GM19438 (cell line): ENCODE measurements at regions not wholly inside any gene's neighbourhood (a gene's known extent, or its start where the extent isn't known, plus 50 kb on each side); places are given as distances from the start of the nearest gene placed in this dataset.
"Not testable (repeated sequence)": the region's sequence is repeated elsewhere in the genome, so short reads cannot be mapped to it uniquely, and the experiment has no call there.

Experiments
- ATAC-seq: cut with Tn5 transposase; IDR thresholded peaks from one replicate; pipeline ENCODE4 v1.9.1; 2021; ENCODE audit warnings: low read depth; ENCODE audit not compliant: unreplicated experiment

GRCh38 chr10:25797888-25798429 is 136.1 kb upstream of the MYO3A start:
- ATAC-seq, result no peak

GRCh38 chr10:25804505-25804904 is 129.5 kb upstream of the MYO3A start:
- ATAC-seq, result no peak

- ATAC-seq, result no peak
Measured at GRCh38 chr10:25805986-25806385, 128.0 kb upstream of the MYO3A start.

GRCh38 chr10:25808372-25808771 is 125.7 kb upstream of the MYO3A start:
- ATAC-seq, result no peak

GRCh38 chr10:25811052-25811685 is 122.9 kb upstream of the MYO3A start:
- no peak for ATAC-seq

GRCh38 chr10:25813511-25813910 is 120.5 kb upstream of the MYO3A start:
- ATAC-seq, result no peak

GRCh38 chr10:25815236-25815635 is 118.8 kb upstream of the MYO3A start:
- no peak for ATAC-seq

GRCh38 chr10:25815999-25816768 is 117.8 kb upstream of the MYO3A start:
- no peak for ATAC-seq

GRCh38 chr10:25817200-25817599 is 116.8 kb upstream of the MYO3A start:
- ATAC-seq, result no peak

GRCh38 chr10:25818751-25819150 is 115.3 kb upstream of the MYO3A start:
- ATAC-seq, result no peak

- ATAC-seq, result no peak
Measured at GRCh38 chr10:25820472-25820871, 113.6 kb upstream of the MYO3A start.

GRCh38 chr10:25820874-25821273 is 113.2 kb upstream of the MYO3A start:
- ATAC-seq, result no peak

- no peak for ATAC-seq
Measured at GRCh38 chr10:25824050-25824449, 110.0 kb upstream of the MYO3A start.

- ATAC-seq, result no peak
Measured at GRCh38 chr10:25828475-25828874, 105.6 kb upstream of the MYO3A start.

GRCh38 chr10:25831080-25831479 is 102.9 kb upstream of the MYO3A start:
- ATAC-seq, result no peak

GRCh38 chr10:25839683-25840082 is 94.3 kb upstream of the MYO3A start:
- ATAC-seq, result no peak

GRCh38 chr10:25840875-25841274 is 93.2 kb upstream of the MYO3A start:
- not testable (repeated sequence) for ATAC-seq

GRCh38 chr10:25842146-25842545 is 91.9 kb upstream of the MYO3A start:
- no peak for ATAC-seq

GRCh38 chr10:25843551-25844170 is 90.4 kb upstream of the MYO3A start:
- no peak for ATAC-seq

GRCh38 chr10:25844716-25845115 is 89.3 kb upstream of the MYO3A start:
- not testable (repeated sequence) for ATAC-seq

- ATAC-seq, result no peak
Measured at GRCh38 chr10:25849268-25849667, 84.8 kb upstream of the MYO3A start.
